GM19351 (cell line): ENCODE measurements at regions not wholly inside any gene's neighbourhood (a gene's known extent, or its start where the extent isn't known, plus 50 kb on each side); places are given as distances from the start of the nearest gene placed in this dataset.
"Not testable (repeated sequence)": the region's sequence is repeated elsewhere in the genome, so short reads cannot be mapped to it uniquely, and the experiment has no call there.

Source experiments
- ATAC-seq: cut with Tn5 transposase; IDR thresholded peaks from one replicate; pipeline ENCODE4 v1.9.1; 2021; ENCODE audit warnings: mild to moderate bottlenecking, moderate library complexity; ENCODE audit not compliant: unreplicated experiment

DNA sequence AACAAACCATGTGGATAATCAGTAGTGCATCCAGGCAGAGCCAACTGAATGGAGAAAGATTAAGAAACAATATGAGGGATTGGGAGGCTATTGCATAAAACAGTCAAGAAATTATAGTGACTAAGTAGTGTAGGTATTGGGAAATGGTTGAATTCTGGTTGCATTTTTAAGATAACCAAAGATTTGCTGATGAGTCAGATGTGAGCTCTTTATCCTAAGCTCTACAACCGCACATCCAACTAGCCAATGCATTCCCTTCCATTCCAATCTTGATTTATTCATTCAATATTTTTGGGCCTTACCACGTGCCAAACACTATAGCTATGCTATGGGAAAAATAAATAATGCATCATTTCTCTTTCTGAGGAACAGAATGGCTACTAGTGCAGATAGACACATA lies 524.5 kb upstream of the RGMB start:
- no peak for ATAC-seq

- ATAC-seq, result no peak
These were observed 514.5 kb upstream of the RGMB start for GRCh38 chr5:98258939-98259338.

DNA sequence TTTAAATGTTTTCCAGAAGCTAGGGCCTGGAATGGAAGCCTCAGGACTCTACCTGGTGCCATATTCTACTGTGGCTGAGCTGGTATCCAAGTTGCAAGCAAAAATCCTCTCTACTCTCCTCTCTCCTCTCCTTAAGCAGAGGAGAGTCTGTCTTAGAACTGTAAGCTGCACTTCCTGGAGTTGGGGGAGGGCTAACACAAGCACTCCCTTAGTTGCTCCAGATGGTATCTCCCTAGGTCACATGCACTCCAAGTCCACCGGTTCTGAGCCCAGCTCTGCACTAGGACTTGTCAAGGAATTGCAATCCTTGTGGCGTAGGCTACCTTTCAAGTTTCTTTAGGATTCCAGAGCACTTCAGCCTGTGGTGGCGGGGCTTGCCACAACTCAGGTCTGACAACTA lies 513.9 kb upstream of the RGMB start:
- no peak for ATAC-seq

DNA sequence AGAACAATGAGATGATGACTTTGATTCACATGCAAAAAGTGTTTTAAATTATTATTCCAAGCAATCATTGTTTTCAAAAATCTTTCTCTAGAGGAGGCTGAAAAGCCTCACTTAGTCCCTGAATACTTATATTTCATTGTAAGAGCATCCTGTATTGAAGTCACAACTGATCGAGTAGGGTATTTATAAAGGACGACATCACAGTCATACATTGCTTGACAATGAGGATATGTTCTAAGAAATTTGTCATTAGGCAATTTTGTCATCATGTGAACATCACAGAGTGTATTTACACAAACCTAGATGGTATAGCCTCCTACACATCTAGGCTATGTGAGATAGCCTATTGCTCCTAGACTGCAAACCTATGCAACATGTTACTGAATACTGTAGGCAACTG lies 510.4 kb upstream of the RGMB start:
- no peak for ATAC-seq

DNA sequence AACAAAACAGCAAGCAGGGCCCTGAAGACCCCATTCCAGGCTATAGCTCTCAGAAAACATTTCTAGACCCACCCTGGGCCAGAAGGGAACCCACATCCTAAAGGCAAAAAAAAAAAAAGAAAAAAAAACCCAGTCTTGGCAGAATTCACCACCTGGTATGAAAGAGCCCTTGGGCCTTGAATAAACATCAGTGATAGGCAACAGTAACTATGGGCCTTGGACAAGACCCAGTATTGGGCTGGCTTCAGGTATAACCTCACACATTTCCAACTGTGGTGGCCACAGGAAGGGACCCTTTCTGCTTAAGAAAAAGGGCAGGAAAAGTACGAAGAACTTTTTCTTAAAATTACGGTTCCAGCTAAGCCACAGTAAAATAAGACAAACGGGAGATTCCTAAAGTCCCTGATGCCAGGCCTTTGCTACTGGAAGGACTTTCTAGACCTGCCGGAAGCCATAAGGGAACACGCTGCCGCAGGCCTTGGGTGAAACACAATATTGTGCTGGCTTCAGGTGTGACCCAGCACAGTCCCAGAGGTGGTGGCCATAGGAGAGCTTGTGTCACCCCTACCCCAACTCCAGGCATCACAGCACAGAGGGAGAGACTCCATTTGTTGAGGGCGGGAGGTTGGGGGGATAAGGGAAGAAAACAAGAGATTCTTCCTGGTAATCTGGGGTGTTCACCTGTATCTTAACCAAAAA lies 505.2 kb upstream of the RGMB start:
- no peak for ATAC-seq

GRCh38 chr5:98275980-98276379 lies 497.5 kb upstream of the RGMB start:
- ATAC-seq, result no peak

DNA sequence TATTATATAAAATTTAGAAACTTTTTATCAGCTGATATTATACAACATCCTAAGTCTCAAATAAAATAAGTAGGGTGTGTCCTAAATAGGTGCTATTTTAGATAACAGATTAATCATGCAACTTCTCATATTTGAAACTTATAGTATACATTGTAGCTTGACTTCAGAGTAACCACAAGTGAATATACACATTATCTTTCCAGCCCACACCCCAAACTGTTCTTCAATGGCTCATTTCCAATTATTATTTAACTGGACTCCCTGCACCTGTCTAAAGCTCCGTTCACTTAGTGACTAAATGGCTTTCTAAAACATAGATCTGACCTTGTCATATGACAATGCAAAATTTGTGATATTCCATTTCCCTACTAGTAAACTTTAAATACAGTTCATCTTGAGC lies 490.9 kb upstream of the RGMB start:
- ATAC-seq, result no peak

DNA sequence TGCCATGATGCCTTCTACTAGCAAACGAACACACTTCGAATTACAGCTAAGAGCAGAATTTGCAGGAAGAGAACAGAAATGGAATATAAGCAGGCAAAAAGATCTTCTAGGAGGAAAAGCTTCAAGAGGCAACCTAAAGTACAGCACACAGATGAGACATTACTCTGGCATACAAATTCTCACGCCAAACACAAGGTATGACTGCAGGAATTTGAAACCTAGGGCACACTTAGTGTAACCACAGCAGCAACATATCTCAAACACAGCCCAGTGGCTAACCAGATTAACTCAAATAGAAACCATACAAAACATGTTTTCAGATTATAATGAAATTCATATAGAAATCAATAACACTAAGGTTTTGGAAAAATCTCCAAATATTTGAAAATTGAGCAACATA lies 481.0 kb upstream of the RGMB start:
- ATAC-seq, result no peak

- no peak for ATAC-seq
These were observed 477.0 kb upstream of the RGMB start for GRCh38 chr5:98296426-98296825.

- no peak for ATAC-seq
These were observed 474.0 kb upstream of the RGMB start for GRCh38 chr5:98299435-98299834.

GRCh38 chr5:98301547-98301946 lies 471.9 kb upstream of the RGMB start:
- no peak for ATAC-seq

GRCh38 chr5:98307811-98308210 lies 465.7 kb upstream of the RGMB start:
- no peak for ATAC-seq

GRCh38 chr5:98308231-98308630 lies 465.2 kb upstream of the RGMB start:
- ATAC-seq, result no peak

DNA sequence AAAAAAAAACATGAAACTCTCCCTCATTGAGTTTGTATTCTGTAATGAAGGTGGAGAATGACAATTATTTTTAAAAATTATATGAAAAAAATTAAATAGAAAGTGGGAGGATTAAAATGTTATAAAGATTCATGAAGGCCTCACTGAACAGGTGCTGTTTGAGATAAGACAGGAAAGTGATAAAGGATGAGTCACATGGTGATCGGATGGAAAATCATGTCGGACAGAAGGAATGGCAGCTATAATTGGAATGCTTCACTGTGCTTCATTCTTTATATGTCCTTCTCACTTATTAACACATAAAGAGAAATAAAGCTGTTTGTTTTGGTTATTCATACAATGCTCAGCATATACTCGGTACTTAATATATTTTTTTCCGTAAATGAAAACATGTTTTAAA lies 464.5 kb upstream of the RGMB start:
- no peak for ATAC-seq

- peak; percentile 75 for ATAC-seq
These were observed 463.5 kb upstream of the RGMB start for GRCh38 chr5:98309785-98310598.

DNA sequence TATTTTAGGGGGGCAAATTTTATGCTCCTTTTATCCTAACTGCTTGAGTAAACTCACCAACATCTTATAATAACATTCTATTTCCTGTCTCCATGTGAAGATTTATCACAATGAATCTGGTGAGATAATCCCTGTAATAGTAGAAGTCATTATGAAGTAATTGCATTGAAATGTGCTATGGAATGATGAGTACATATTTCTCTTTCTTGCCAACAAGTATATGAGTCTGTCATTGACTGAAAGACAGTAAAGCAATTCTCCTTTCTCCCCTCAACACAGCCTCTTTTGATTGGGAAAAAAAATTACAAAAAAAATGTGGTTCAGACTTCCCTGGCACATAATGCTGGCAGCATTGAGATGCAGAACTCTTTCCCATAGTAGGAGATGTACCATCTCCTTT lies 459.2 kb upstream of the RGMB start:
- no peak for ATAC-seq

DNA sequence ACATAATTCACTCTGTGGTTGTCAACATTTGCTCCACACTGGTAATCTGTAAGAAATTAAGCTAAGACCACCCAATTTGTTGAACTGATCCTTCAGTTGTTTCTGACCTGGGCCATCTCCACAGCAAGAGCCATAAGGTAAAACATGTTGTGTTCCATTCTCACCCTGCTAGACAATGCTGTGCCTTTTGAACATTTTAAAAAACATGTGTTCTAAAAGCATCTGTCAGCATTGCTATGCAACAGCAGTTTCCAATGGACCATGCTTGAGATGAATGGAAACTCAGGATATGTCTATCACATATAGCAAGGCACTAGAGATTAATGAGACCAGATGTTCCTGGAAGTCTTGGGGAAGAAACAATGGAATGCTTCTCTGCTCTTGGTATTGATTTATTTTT lies 455.1 kb upstream of the RGMB start:
- no peak for ATAC-seq

GRCh38 chr5:98319299-98320011 lies 454.0 kb upstream of the RGMB start:
- no peak for ATAC-seq

DNA sequence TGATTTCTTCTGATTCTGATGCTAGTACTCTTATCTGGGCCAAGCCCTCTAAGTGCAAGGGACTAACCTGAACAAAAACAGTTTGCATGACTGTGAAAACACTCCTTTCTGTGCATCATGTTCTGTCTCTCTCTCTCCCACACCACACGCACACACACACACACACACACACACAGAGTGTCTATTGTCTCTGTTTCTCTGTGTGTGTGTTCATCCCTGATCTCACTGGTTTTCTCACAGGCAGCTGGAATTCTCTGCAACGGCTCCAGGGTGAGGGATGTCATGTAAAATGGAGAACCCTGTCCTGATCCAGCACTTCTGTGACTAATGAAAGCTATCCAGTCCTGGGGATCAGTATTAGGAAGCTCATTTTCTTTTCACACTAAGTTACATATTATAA lies 453.1 kb upstream of the RGMB start:
- ATAC-seq, result no peak

GRCh38 chr5:98321361-98321760 lies 452.1 kb upstream of the RGMB start:
- ATAC-seq, result no peak

GRCh38 chr5:98325187-98325586 lies 448.3 kb upstream of the RGMB start:
- ATAC-seq, result not testable (repeated sequence)

- no peak for ATAC-seq
These were observed 445.4 kb upstream of the RGMB start for GRCh38 chr5:98328015-98328414.
